Panc1 (cell line): ENCODE measurements at regions not wholly inside any gene's neighbourhood (a gene's known extent, or its start where the extent isn't known, plus 50 kb on each side); places are given as distances from the start of the nearest gene placed in this dataset.

Experiments used
- ATAC-seq: fragments of 200-7000 bp; cut with Tn5 transposase; 2 replicates; pipeline ENCODE4 v1.9.1; 2020; ENCODE audit warnings: mild to moderate bottlenecking, moderate library complexity
- BruUV-seq: library from RNA; stranded (reverse); fragments of 400-500 nt; replicated peaks from 2 replicates; lab custom pipeline; 2021; lab: Mats Ljungman, UMichigan
- CTCF ChIA-PET: fragments of 300-600 bp; sonication (Branson Sonifier 250); formaldehyde crosslinking; loops from one replicate; lab custom pipeline; 2022; ENCODE audit warnings: antibody characterized with exemption; lab: Charles Lee
- POLR2A ChIA-PET: fragments of 300-600 bp; sonication (Branson Sonifier 250); formaldehyde crosslinking; loops from one replicate; lab custom pipeline; 2022; ENCODE audit warnings: antibody characterized with exemption; lab: Charles Lee
- DNase-seq: peaks from one replicate; pipeline ENCODE4 v3.0.0-alpha.2; 2010; ENCODE audit warnings: low read depth, low spot score
- H3K27ac ChIP-seq: 2 replicates; pipeline ENCODE4 v1.5.1; 2011; ENCODE audit warnings: mild to moderate bottlenecking, low read length, inconsistent platforms
- H3K27me3 ChIP-seq: fragments of 200-500 bp; sonication (Bioruptor generic); 2 replicates; pipeline ENCODE4 v1.6.0; 2014; ENCODE audit warnings: low read length, inconsistent platforms; ENCODE audit not compliant: control insufficient read depth, insufficient read depth
- H3K36me3 ChIP-seq: fragments of 200-500 bp; sonication (Bioruptor generic); 2 replicates; pipeline ENCODE4 v1.5.1; 2014; ENCODE audit warnings: inconsistent platforms, mild to moderate bottlenecking, low read length, moderate library complexity; ENCODE audit not compliant: control insufficient read depth, insufficient read depth
- H3K4me1 ChIP-seq: 2 replicates; pipeline ENCODE4 v1.5.1; 2011; ENCODE audit warnings: inconsistent platforms, mild to moderate bottlenecking, low read length, moderate library complexity; ENCODE audit not compliant: control insufficient read depth, insufficient read depth
- H3K4me3 ChIP-seq, 2 experiments: 2 replicates each; pipeline ENCODE4 v1.5.1; 2011 to 2012; ENCODE audit warnings: low read depth in 2 of 2, low read length in 2 of 2, mild to moderate bottlenecking in 2 of 2, inconsistent platforms in 1 of 2, moderate library complexity in 1 of 2
- H3K9me3 ChIP-seq: fragments of 200-500 bp; sonication (Bioruptor generic); 2 replicates; pipeline ENCODE4 v1.5.1; 2014; ENCODE audit warnings: low read depth, mild to moderate bottlenecking, inconsistent platforms, low read length, moderate library complexity; ENCODE audit not compliant: control insufficient read depth, insufficient read depth
- CTCF ChIP-seq: fragments of 450-650 bp; IDR thresholded peaks from 2 replicates; pipeline ENCODE4 v1.5.1; 2017; ENCODE audit warnings: mild to moderate bottlenecking
- POLR2AphosphoS5 ChIP-seq: IDR thresholded peaks from 2 replicates; pipeline ENCODE4 v1.6.1; 2012; ENCODE audit warnings: mild to moderate bottlenecking, low read depth, low read length, moderate library complexity
- REST ChIP-seq, 2 experiments: IDR thresholded peaks; 2 replicates each; pipeline ENCODE4 v1.6.1; 2011 to 2012; ENCODE audit warnings: low read depth in 2 of 2, control low read depth in 1 of 2, low read length in 1 of 2, mild to moderate bottlenecking in 1 of 2, moderate library complexity in 1 of 2; ENCODE audit not compliant: insufficient read depth in 1 of 2
- SIN3A ChIP-seq: IDR thresholded peaks from 2 replicates; pipeline ENCODE4 v1.6.1; 2012; ENCODE audit warnings: low read depth, mild to moderate bottlenecking, low read length, moderate library complexity, borderline replicate concordance; ENCODE audit not compliant: insufficient read depth
- TCF7L2 ChIP-seq: IDR thresholded peaks from 2 replicates; pipeline ENCODE4 v1.6.1; 2011; ENCODE audit warnings: mild to moderate bottlenecking, low read depth, low read length, inconsistent platforms
- in situ Hi-C: cut with HindIII; loops from 2 replicates; pipeline ENCODE4 v1.10.0; 2016; ENCODE audit warnings: low sequenced_read_pairs, low pct_unique_long_range_greater_than_20kb
- intact Hi-C: fragments of 100-400 bp; cut with micrococcal nuclease; formaldehyde crosslinking; loops from one replicate; pipeline ENCODE4 v1.10.0; 2022; ENCODE audit not compliant: unreplicated experiment

GRCh38 chr4:182141061-182141460, 102.1 kb upstream of the TENM3 start:
- H3K36me3 ChIP-seq: no peaks in the 10 kb centered on the region
- no TSS peak for BruUV-seq
- DNase-seq (no peak), ATAC-seq (no peak)
- H3K27me3 ChIP-seq: peaks cover 4% of the 10 kb centered on the region; the same call in 1 of the 2 replicates
- intact Hi-C loops (no loop called here), in situ Hi-C loops (no loop called here)
- H3K27ac ChIP-seq: no peak overlapping the region
- no peaks in the 10 kb centered on the region for H3K4me1 ChIP-seq
- POLR2A ChIA-PET: no interaction called here
- no peak overlapping the region for H3K4me3 ChIP-seq
- CTCF ChIA-PET: interaction anchor here (0.6 kb wide), 1 partner anchor 147 kb away, joined by 5 read pairs; no protein-coding TSS in a partner anchor
- H3K9me3 ChIP-seq: no peaks in the 10 kb centered on the region
- TF ChIP-seq POLR2AphosphoS5 (no peak), TCF7L2 (no peak), SIN3A (no peak)

GRCh38 chr4:182142176-182143085, 100.8 kb upstream of the TENM3 start:
- no peaks in the 10 kb centered on the region for H3K9me3 ChIP-seq
- peaks cover 11% of the 10 kb centered on the region for H3K27me3 ChIP-seq
- no TSS peak for BruUV-seq
- DNase-seq: no peak
- H3K4me3 ChIP-seq: no peak overlapping the region
- TF ChIP-seq TCF7L2 (no peak), REST (IDR thresholded peaks at IDR 0.05; ENCODE audit: insufficient read depth in 1 of 2, low read depth in 2 of 2, low read length in 1 of 2) (no peak), POLR2AphosphoS5 (no peak), CTCF (no peak), SIN3A (no peak)
- intact Hi-C loops (no loop called here), in situ Hi-C loops (no loop called here)
- ATAC-seq: no peak
- H3K27ac ChIP-seq: no peak overlapping the region
- H3K4me1 ChIP-seq: no peaks in the 10 kb centered on the region
- CTCF ChIA-PET: no interaction called here
- POLR2A ChIA-PET: no interaction called here
- H3K36me3 ChIP-seq: no peaks in the 10 kb centered on the region; the same call in 1 of the 2 replicates
